IgD-negative memory B cell (primary cell): ENCODE measurements at regions not wholly inside any gene's neighbourhood (a gene's known extent, or its start where the extent isn't known, plus 50 kb on each side); places are given as distances from the start of the nearest gene placed in this dataset.
"Not testable (repeated sequence)": the region's sequence is repeated elsewhere in the genome, so short reads cannot be mapped to it uniquely, and the experiment has no call there.

Experiments used
- H3K27ac Mint-ChIP-seq, 3 donors: one replicate each; pipeline ENCODE4 v1.8.0; 2020 to 2022; ENCODE audit warnings: mild to moderate bottlenecking in 3 of 3, mixed read lengths in 3 of 3, moderate library complexity in 1 of 3
- H3K27me3 Mint-ChIP-seq: one replicate; pipeline ENCODE4 v1.8.0; 2021; ENCODE audit warnings: mixed read lengths
- H3K36me3 Mint-ChIP-seq: one replicate; pipeline ENCODE4 v1.8.0; 2020; ENCODE audit warnings: mild to moderate bottlenecking, mixed read lengths
- H3K4me1 Mint-ChIP-seq, 3 donors: one replicate each; pipeline ENCODE4 v1.8.0; 2020 to 2022; ENCODE audit warnings: mixed read lengths in 3 of 3, mild to moderate bottlenecking in 1 of 3
- H3K4me3 Mint-ChIP-seq, 4 donors: one replicate each; pipeline ENCODE4 v1.8.0; 2020 to 2022; ENCODE audit warnings: mild to moderate bottlenecking in 4 of 4, mixed read lengths in 4 of 4, moderate library complexity in 3 of 4
- H3K9me3 Mint-ChIP-seq, 3 donors: one replicate each; pipeline ENCODE4 v1.8.0; 2020 to 2021; ENCODE audit warnings: mixed read lengths in 3 of 3, mild to moderate bottlenecking in 1 of 3

GRCh38 chr21:10411776-10412526 lies 109.4 kb upstream of the TPTE start:
- not testable (repeated sequence) for H3K9me3 Mint-ChIP-seq, H3K4me3 Mint-ChIP-seq, H3K4me1 Mint-ChIP-seq, H3K27me3 Mint-ChIP-seq, H3K36me3 Mint-ChIP-seq, H3K27ac Mint-ChIP-seq

GRCh38 chr21:10412928-10413246 lies 108.5 kb upstream of the TPTE start:
- not testable (repeated sequence) for H3K36me3 Mint-ChIP-seq, H3K9me3 Mint-ChIP-seq, H3K27ac Mint-ChIP-seq, H3K4me3 Mint-ChIP-seq, H3K27me3 Mint-ChIP-seq, H3K4me1 Mint-ChIP-seq

GRCh38 chr21:10413247-10414120 lies 107.9 kb upstream of the TPTE start:
- H3K27ac Mint-ChIP-seq, H3K4me1 Mint-ChIP-seq, H3K27me3 Mint-ChIP-seq, H3K4me3 Mint-ChIP-seq, H3K36me3 Mint-ChIP-seq, H3K9me3 Mint-ChIP-seq: not testable (repeated sequence)

- H3K36me3 Mint-ChIP-seq, H3K9me3 Mint-ChIP-seq, H3K27me3 Mint-ChIP-seq, H3K4me1 Mint-ChIP-seq, H3K27ac Mint-ChIP-seq, H3K4me3 Mint-ChIP-seq: not testable (repeated sequence)
Measured at GRCh38 chr21:10414121-10414924, 107.1 kb upstream of the TPTE start.

- not testable (repeated sequence) for H3K27ac Mint-ChIP-seq, H3K27me3 Mint-ChIP-seq, H3K36me3 Mint-ChIP-seq, H3K9me3 Mint-ChIP-seq, H3K4me3 Mint-ChIP-seq, H3K4me1 Mint-ChIP-seq
Measured at GRCh38 chr21:10414925-10415254, 106.5 kb upstream of the TPTE start.

GRCh38 chr21:10415456-10415855 lies 105.9 kb upstream of the TPTE start:
- not testable (repeated sequence) for H3K4me3 Mint-ChIP-seq, H3K27me3 Mint-ChIP-seq, H3K36me3 Mint-ChIP-seq, H3K27ac Mint-ChIP-seq, H3K9me3 Mint-ChIP-seq, H3K4me1 Mint-ChIP-seq

GRCh38 chr21:10415859-10416258 lies 105.5 kb upstream of the TPTE start:
- not testable (repeated sequence) for H3K27ac Mint-ChIP-seq, H3K4me3 Mint-ChIP-seq, H3K9me3 Mint-ChIP-seq, H3K27me3 Mint-ChIP-seq, H3K4me1 Mint-ChIP-seq, H3K36me3 Mint-ChIP-seq

- H3K36me3 Mint-ChIP-seq, H3K4me1 Mint-ChIP-seq, H3K27me3 Mint-ChIP-seq, H3K27ac Mint-ChIP-seq, H3K9me3 Mint-ChIP-seq, H3K4me3 Mint-ChIP-seq: not testable (repeated sequence)
Measured at GRCh38 chr21:10416691-10417447, 104.5 kb upstream of the TPTE start.

- H3K27me3 Mint-ChIP-seq, H3K27ac Mint-ChIP-seq, H3K4me3 Mint-ChIP-seq, H3K9me3 Mint-ChIP-seq, H3K36me3 Mint-ChIP-seq, H3K4me1 Mint-ChIP-seq: not testable (repeated sequence)
Measured at GRCh38 chr21:10417551-10418002, 103.8 kb upstream of the TPTE start.

- not testable (repeated sequence) for H3K27me3 Mint-ChIP-seq, H3K4me3 Mint-ChIP-seq, H3K27ac Mint-ChIP-seq, H3K9me3 Mint-ChIP-seq, H3K4me1 Mint-ChIP-seq, H3K36me3 Mint-ChIP-seq
Measured at GRCh38 chr21:10418250-10419048, 102.9 kb upstream of the TPTE start.

GRCh38 chr21:10421199-10421598 lies 100.2 kb upstream of the TPTE start:
- not testable (repeated sequence) for H3K27ac Mint-ChIP-seq, H3K9me3 Mint-ChIP-seq, H3K27me3 Mint-ChIP-seq, H3K36me3 Mint-ChIP-seq, H3K4me3 Mint-ChIP-seq, H3K4me1 Mint-ChIP-seq

GRCh38 chr21:10421601-10422000 lies 99.8 kb upstream of the TPTE start:
- H3K4me1 Mint-ChIP-seq, H3K36me3 Mint-ChIP-seq, H3K27ac Mint-ChIP-seq, H3K9me3 Mint-ChIP-seq, H3K27me3 Mint-ChIP-seq, H3K4me3 Mint-ChIP-seq: not testable (repeated sequence)

- H3K4me3 Mint-ChIP-seq, H3K27me3 Mint-ChIP-seq, H3K4me1 Mint-ChIP-seq, H3K9me3 Mint-ChIP-seq, H3K27ac Mint-ChIP-seq, H3K36me3 Mint-ChIP-seq: not testable (repeated sequence)
Measured at GRCh38 chr21:10424097-10424886, 97.1 kb upstream of the TPTE start.

GRCh38 chr21:10424887-10425145 lies 96.6 kb upstream of the TPTE start:
- H3K27ac Mint-ChIP-seq, H3K36me3 Mint-ChIP-seq, H3K4me1 Mint-ChIP-seq, H3K9me3 Mint-ChIP-seq, H3K4me3 Mint-ChIP-seq, H3K27me3 Mint-ChIP-seq: not testable (repeated sequence)
